DLD1 (cell line): ENCODE measurements at regions not wholly inside any gene's neighbourhood (a gene's known extent, or its start where the extent isn't known, plus 50 kb on each side); places are given as distances from the start of the nearest gene placed in this dataset.
"Not testable (repeated sequence)": the region's sequence is repeated elsewhere in the genome, so short reads cannot be mapped to it uniquely, and the experiment has no call there.

Source experiments
- in situ Hi-C: cut with HindIII; loops from 2 replicates; pipeline ENCODE4 v1.10.0; 2017; ENCODE audit warnings: low sequenced_read_pairs

DNA sequence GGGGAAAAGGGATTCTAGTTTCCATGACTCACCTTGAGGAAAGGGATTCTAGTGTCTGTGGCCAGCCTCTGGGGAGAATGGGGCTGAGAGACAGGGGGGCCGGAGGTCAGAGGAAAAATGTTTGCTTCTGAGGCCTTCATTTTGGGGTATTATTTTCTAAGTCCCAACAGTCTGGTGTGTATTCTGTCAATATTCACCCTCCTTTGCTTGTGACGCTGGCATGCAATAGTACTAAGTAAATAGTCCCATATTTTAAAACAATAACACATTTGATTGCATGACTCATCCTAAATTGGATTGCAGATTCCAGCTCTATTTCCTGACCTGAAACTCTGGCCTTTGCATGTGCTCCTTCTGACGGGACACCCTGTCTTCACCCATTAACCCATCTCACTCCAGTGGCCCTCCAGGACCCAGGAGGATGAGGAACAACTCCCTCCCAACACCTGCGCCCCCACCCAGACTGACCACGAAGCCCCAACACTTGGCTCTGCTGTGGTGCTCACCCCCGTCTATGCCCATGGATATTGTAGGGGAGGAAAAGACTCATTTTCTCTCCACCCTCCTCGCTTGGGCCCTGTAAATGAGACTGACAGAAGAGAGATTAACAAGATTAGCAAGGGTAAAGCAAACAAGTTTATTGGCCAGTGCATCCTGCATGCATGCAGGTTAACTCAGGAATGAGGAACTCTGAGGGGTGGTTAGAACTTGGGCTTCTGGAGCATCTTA lies 495.6 kb upstream of the KLF6 start:
- in situ Hi-C loops: no loop called here

DNA sequence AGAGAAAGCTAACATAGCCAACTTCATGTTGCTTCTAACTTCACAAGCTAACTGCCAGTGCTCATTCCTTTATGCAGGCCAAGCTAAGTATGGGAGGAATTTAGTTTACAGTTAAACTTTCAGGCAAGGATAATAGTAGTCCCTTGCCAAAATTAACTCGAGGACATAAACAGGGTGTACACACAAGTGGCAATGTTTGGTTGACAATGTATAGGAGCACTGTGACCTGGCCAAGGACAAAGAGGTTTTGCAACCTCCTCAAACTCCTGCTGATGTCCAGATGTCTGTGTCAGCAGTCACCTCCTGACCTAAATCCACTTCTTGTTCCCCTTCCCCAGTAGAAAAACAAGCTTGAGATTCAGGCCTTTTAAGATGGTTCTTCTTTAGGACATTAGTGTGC lies 494.6 kb upstream of the KLF6 start:
- in situ Hi-C loops: no loop called here

DNA sequence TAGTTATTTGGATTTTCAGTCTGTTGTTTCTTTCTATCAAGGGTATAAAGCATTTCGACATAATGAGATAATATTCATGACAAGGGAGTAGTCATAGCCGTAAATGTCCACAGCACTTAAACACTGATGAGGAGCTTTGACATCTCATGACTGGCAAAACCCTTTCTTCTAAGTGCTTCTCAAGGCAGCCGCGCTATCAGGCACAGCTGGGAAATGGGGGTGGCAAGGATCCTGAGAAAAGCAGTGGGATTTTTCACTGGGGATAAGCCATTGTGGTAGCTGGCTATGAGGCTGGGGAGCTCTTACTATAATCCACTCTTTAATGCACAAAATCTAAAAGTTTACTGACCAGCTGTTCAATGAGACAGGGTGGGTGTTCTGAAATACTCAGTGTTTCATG lies 493.2 kb upstream of the KLF6 start:
- in situ Hi-C loops: no loop called here

DNA sequence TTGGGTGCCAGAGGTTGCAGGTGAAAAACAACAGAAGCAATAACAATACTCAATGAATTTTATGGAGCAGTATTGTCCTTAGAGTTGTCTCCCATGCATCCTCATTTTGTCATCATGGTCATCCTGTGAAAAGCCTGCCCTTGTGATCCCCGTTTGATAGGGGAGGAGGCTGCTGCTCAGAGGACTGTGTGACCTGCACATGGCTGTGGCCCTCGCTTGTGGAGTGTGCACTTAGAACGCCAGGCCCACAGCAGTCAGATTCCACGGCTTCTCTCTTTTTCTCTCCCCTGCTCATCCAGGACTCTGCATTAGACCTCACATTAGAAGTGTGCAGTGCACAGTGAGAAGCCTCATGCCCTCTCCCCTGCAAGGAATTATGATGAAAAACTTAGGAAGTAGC lies 491.1 kb upstream of the KLF6 start:
- in situ Hi-C loops: no loop called here

DNA sequence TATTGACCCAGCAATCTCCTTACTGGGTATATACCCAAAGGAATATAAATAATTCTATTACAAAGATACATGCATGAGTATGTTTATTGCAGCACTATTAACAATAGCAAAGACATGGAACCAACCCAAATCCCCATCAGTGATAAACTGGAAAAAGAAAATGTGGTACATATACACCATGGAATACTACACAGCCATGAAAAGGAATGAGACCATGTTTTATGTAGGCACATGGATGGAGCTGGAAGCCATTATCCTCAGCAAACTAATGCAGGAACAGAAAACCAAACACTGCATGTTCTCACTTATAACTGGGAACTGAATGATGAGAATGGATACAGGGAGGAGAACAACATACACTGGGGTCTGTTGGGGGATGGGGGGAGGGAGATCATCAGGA lies 489.7 kb upstream of the KLF6 start:
- in situ Hi-C loops: not testable (repeated sequence)

DNA sequence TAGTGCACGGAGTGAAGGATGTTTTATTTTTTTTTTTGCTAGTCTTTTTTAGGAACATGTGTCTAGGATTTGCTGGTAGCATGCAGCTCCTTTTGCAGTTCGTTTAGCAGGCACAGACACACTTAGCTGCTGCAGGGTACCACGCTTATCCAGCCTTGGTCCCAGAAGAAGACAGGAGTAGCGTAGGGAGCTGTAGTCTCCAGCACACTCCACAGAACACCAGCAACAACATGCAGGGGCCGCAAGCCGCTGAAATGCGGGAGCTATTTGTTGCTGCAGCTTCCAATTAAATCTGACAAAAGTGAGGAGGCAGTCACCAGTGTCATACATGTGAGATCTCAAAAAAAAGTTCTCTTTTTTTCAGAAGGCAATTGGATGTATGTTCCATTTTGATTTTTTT lies 486.2 kb upstream of the KLF6 start:
- in situ Hi-C loops: no loop called here

DNA sequence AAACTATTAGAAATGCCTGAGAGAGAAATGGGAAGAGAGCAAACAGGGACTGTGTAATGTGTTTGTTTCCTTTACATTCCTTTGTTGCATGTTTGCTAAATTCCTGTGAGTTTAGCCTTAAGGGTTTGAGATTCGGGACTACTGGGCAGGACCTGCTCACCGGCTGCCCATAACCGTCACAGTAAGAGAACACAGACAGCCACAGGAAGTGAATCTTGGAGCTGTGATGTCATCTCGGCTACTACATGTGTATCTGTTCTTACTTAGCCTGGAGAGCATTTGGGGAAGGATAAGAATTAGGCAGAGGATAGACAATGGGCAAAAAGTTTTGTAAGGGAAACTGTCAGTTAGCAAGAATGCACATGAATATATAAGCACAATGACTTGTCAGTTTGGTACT lies 485.1 kb upstream of the KLF6 start:
- in situ Hi-C loops: no loop called here

DNA sequence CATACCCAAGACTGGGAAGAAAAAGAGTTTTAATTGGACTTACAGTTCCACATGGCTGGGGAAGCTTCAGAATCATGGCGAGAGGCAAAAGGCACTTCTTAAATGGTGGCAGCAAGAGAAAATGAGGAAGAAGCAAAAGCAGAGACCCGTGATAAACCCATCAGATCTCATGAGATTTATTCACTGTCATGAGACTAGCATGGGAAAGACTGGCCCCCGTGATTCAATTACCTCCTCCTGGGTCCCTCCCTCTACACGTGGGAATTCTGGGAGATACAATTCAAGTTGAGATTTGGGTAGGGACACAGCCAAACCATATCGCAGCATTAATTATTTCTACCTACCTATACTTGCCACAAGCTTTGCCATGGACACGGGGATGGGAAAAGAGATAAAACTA lies 483.5 kb upstream of the KLF6 start:
- in situ Hi-C loops: not testable (repeated sequence)

DNA sequence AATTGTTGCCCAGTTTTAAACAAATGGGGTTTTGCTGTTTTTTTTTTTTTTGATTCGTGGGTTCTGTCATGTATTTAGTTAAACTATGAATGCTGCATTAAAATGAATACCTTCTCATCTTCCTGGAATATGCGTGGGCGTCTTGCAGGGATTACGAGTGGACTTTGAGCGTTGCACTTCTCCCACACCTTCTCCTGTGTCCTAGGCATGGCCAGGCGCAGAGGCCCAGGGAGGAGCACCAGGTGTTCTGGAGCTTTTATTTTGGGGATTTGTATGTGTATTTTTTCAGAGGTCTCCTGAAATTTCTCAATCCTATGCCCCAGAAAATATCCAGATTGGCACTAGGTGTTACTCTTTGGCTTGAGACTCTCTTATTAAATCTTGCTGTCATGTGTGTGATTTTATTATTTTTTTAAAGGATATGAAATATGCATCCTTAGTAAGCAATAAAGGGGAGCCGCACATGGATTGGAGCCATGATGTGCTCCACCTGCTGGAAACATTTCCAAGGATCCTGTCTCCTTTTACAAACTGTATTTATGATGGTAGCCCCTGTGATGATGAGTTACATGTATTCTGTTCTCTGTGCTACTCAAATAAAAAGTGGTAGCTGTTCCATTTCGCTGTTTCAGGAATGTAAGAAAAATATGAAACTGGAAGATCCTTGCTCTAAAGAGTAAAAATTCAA lies 482.2 kb upstream of the KLF6 start:
- in situ Hi-C loops: no loop called here

DNA sequence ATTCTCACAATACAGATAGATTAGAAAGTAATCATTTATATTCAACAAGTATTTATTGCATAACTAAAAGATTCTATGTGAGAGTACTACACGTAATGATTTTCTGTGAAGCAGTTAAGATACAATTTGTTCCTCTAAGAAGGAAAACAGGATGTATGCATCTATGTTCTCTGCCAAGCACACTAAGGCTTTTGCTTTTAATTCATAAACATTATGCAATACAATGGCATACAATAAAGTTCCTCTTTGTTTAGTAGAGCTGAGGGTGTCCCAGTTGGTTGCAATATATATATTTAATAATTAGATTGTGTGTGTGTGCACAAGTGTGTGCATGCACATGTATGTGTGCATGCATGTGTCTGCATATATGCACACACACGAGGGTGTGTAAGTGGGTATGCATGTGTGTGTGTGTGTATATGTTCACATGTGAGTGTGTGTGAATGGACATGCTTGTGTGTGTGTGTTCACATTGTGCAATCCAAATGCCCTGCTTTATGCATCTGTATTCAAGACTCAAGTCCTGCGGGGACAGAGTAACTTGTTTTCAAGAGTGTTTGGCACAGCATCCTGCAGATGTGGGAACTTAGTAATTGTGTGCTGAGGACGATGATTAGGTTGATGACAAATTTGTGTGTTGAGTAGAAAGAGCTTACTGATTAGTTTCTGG lies 481.5 kb upstream of the KLF6 start:
- in situ Hi-C loops: no loop called here

DNA sequence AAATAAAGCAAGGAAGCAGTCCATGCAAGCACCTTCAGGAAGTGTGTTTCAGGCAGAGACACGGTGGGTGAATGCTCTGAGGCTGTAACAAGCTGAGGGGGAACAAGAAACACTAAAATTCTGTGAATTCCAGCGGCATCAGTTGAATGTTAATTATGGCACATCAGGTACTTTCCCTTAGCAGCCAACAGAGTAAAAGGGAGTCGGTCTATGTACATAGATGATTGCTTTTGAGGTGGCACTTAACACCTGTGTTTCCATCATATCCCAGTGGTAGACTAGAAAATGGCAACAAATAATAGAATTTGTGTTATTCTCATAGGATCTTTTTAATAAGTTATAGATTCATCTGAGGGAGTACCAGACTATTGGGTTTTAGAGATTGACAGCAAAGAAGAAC lies 481.0 kb upstream of the KLF6 start:
- in situ Hi-C loops: no loop called here

DNA sequence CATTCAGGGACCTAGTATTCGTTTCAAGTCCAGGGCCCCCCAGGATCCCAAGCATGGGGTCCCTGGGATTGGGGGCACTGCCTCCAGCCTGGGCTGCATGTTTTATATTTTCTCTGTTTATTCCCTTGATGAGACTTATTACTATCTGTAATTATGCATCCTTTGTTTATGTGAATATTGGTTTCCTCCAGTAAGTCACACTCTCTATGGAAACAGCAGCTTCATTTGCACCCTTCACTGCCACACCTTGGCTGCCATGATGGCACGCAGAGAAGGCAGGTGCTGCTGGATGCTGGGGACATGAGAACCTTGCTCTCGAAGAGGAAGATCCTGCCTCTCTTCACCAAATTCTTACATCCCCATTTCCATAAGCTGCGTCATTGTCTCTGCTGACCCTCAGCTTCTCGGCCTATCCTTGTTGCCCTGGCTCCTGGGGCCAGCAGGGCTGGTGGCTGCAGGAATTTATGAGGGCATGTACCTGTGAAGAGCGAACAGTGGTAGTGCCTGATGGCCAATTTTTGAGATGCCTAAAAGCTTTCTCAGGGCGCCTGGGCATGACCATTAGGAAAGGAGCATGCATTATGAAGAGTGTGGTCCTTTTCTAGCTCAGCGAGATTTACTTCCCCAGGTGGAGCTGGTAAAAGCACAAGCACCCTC lies 479.3 kb upstream of the KLF6 start:
- in situ Hi-C loops: no loop called here

DNA sequence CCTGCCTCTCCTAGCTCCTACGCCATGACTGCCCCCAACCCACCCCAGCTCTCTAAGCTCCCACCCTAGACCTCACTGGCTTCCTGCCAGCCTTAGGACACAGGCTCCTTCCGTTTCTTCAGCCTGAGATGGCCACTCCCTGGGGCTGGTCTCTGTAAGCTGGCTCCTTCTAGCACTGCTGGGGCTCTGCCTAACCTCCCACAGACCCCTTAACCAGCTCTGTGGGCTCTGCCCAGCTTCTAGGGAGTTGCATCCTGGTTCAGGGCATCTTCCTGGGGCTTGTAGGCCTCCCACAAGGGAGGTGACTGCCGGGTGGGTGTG lies 478.6 kb upstream of the KLF6 start:
- in situ Hi-C loops: no loop called here

DNA sequence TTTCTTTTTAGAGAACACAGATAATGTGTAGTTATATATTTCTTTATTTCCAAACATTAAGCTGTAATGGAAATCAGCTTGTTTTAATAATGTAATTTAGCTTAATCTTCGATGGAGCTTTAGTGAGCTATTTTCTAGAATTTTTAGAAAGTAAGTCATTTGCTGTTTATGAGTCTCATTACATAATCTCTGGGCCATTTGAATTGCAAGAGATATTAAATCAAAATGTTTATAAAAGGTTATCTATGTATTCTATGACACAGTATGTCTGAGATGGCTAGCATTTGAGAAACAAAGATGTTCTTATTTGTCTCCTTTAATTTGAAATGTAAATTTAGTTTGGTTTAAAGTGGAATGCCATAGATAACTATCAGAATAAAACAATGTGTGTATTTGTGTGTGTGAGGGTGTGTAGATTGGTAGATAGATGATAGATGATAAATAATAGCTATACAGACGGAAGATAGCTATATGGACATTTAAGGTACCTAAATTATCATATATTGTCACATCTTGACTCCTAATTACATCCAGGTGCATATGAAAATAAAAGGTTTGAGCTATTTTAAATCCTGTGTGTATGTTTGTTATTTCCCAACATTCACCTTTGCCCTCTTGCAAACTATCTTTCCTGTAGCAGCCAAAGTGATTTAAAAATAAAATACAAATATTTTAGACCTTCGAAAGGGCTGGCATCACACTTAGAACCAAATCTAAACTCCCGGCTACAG lies 478.0 kb upstream of the KLF6 start:
- in situ Hi-C loops: no loop called here

DNA sequence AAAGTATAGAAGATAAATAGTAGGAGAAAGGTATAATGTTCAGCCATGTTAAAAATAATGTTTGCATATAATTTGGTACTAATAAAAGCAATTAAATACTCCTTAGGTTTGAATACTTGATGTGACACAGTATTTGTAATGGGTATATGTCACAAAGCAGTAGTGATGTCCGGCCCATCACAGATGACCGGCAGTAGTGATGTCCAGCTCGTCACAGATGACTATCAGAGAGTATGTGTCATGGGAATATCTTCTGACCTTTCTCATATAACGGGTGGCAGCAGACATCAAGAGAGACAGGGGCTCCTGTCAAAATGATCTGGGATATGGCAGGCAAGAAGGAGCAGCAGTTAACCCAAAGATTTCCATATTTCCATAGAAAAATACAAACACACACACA lies 477.4 kb upstream of the KLF6 start:
- in situ Hi-C loops: no loop called here

DNA sequence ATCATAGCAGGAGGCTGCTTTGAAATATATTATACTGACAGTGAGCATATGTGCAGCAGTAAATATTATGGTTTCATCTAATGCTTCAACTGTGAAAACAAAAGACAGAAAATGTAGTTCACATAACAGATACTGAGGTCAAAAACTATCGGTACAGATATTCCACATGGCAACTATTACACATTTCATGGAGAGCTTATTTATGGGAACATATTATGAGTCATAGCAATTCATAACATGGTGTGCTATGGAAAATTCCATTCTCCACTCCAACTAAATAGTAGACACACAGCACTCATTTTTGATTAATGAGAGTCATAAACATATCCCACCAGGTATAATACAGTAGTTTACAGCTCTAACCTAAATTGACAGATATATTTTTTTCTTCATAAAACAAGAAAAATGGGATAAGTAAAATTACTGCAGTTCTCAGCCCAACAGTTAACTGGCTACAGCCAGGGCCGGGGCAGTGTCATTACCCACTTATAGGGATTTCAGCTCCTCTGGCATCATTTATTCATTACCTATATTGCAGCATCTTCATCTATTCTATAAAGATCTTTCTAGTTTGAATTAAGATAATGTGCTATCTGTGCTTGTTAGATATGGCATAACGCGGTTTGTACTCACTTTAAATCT lies 475.6 kb upstream of the KLF6 start:
- in situ Hi-C loops: no loop called here

DNA sequence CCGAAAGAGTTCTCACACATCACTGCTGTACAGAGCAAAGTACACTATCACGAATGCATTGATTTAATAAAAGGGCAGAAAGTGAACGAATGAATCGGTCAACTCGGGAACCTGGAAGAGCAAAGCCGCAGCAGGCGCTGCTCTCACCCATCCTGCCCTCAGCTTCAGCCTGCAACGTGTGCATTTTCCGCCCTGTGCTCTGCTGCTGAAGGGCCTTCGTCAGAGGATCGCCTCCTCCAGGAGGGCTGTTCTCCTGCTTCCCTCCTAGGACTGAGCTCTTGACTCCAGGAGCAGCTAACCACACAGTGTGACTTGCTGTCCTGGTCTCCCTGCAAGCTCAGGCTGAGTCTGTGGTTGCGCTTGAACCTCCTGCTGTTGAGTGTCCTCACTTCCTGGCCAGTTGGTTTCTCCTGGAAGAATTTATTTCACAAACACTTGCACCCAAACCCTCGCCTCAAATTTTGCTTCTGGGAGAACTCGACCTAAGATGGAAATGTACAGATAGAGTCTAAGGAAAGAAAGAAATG lies 473.0 kb upstream of the KLF6 start:
- in situ Hi-C loops: no loop called here

DNA sequence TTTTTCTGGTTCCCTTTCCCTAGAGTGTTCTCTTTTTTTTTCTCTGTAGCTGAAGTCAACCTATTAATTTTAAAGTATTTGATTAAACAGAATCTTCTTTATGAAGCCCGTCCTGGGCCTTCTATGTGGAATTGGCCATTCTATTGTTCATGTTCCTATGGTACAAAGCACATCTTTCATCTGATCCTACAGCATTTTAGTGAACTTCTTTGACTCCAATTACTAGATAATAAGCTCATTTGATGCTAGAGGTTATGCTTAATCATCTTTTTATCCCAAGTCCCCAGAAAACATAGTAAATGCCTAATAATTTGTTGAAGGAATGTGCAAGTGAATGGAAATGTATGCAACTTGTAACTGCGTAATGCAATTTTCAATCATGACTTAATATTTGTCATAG lies 472.0 kb upstream of the KLF6 start:
- in situ Hi-C loops: no loop called here

DNA sequence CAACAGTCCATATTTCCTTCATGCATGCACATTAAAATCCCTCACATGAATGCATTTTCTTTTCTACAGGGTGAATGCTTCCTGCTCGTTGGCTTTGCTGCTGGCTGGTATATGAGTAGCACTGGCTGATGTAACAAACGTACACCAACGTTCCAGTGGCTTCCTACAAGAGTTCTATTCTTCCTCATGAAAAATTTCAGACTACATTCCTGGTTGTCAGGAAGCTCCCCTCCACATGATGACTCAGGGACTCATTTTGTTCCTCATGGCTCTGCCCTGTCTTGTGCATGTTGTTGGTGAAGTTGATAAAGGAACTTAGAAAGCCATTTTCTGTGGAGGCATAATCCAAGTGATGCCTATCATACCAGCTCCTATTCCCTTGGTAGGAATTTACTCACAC lies 470.7 kb upstream of the KLF6 start:
- in situ Hi-C loops: no loop called here
